ENCODE measurements at regions not wholly inside any gene's neighbourhood (a gene's known extent, or its start where the extent isn't known, plus 50 kb on each side); places are given as distances from the start of the nearest gene placed in this dataset.

DNA sequence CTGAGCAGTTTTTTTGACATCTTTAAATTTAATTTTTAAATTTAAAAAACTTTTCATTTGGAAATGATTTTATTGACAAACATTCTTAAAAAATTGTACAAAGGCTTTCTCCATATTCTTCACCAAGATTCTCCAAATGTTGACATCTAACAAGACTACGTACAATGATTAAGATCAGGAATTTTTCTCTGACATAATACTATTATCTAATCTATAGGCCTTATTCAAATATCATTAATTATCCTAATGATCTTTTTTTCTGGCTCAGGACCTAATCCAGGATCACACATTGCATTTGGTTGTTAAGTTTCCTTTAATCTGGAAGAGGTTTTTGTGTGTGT, 106.1 kb upstream of the OSMR start:
- ChIA-PET POLR2A (no interaction called here), CTCF (interaction anchor here (1.4 kb wide), 1 partner anchor 319 kb away, joined by 3 read pairs; no protein-coding TSS in a partner anchor)
- no peak for DNase-seq (ENCODE audit: low read depth, low spot score)
- TF ChIP-seq, protein P1, sequence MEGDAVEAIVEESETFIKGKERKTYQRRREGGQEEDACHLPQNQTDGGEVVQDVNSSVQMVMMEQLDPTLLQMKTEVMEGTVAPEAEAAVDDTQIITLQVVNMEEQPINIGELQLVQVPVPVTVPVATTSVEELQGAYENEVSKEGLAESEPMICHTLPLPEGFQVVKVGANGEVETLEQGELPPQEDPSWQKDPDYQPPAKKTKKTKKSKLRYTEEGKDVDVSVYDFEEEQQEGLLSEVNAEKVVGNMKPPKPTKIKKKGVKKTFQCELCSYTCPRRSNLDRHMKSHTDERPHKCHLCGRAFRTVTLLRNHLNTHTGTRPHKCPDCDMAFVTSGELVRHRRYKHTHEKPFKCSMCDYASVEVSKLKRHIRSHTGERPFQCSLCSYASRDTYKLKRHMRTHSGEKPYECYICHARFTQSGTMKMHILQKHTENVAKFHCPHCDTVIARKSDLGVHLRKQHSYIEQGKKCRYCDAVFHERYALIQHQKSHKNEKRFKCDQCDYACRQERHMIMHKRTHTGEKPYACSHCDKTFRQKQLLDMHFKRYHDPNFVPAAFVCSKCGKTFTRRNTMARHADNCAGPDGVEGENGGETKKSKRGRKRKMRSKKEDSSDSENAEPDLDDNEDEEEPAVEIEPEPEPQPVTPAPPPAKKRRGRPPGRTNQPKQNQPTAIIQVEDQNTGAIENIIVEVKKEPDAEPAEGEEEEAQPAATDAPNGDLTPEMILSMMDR (IDR thresholded peaks at IDR 0.05; ENCODE audit: insufficient read depth, low read length, missing control alignments): no peak
- H3K4me3 ChIP-seq (ENCODE audit: low read depth, low read length): no peak overlapping the region

DNA sequence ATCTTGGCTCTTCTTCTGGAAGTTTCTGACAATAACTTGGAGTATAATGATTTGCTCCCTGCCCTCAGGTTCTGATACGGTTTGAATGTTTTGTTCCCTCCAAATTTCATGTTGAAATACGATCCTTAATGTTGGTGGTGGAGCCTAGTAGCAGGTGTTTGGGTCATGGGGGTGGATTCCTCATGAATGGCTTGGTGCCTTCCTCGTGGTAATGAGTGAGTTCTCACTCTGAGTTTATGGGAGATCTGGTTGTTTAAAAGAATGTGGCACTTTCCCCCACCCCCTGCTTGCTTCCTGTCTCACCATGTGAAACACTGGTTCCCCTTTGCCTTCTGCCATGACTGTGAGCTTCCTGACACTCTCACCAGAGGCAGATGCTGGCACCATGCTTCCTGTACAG, 103.0 kb upstream of the OSMR start:
- no peak for DNase-seq (ENCODE audit: low read depth, low spot score)
- H3K4me3 ChIP-seq (ENCODE audit: low read depth, low read length): no peak overlapping the region
- ChIA-PET POLR2A (no interaction called here), CTCF (no interaction called here)
- TF ChIP-seq, protein P1 (IDR thresholded peaks at IDR 0.05; ENCODE audit: insufficient read depth, low read length, missing control alignments): no peak

DNA sequence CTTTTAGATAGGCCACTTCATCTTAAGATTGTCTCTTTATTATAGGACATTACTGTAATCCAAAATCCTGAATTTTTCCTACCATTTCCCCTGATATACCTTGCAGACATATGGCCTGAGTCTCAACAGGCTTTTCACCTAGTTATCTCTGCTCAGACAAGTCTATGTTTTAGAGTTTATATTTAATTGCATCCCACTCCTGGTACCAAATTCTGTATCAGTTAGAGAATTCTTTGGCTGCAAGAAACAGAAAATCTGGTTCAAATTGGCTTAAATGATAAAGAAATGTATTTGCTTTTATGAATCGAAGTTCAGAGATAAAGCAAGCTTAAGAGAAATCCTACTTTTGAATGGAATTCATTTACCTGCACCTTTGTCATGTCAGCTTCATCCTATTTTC, 102.2 kb upstream of the OSMR start:
- POLR2A ChIA-PET: no interaction called here
- CTCF ChIA-PET: interaction anchor here (0.8 kb wide), 1 partner anchor 302 kb away, joined by 3 read pairs; no protein-coding TSS in a partner anchor

DNA sequence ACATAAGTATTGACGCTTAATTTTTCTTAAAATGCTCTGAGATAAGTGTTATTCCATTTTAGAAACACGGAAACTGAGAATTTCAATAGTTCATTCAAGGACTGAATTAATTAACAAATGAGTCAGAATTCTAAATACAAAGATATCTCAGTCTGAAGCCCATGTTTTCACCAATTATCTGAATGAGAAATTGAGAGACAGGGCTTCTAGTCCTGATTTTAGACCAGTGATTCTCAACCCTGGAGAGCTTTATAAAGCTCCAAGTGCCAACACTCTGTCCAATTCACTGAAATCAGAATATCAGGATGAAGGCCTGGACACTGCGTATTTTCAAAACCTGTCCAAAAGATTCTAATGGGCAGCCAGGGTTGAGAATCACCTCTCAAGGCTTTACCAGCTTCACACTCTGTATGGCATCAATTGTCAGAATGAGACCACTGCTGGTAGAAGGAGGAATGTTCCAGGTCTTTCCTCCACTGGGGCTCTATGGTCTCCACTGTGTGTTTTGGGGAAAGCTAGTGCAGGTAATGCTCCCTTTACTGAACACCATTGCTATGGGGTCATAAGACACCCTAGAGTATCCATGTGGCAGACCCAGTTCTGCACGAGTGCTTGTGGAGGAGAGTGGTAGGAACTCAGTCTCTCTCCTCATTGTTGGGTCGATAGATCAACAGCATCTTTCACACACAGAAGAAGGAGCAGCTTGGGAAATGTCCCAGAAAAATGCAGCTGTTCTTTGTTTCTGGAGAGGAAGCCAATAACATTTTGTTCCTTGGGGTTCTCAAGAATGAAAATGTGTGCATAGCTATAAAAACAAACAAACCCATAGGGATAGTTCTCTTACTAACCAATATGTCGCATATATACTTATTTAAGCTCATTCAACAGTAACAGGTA, 99.7 kb upstream of the OSMR start:
- no peak for DNase-seq (ENCODE audit: low read depth, low spot score)
- POLR2A ChIA-PET: no interaction called here
- TF ChIP-seq, protein P1 (IDR thresholded peaks at IDR 0.05; ENCODE audit: insufficient read depth, low read length, missing control alignments): no peak
- no peak overlapping the region for H3K4me3 ChIP-seq (ENCODE audit: low read depth, low read length)
- CTCF ChIA-PET: interaction anchor here (0.9 to 1.4 kb wide), 2 partner anchors 9 to 304 kb away, joined by 3 read pairs; no protein-coding TSS in a partner anchor

More for the DNA sequence above, 102.2 kb upstream of the OSMR start:
- H3K4me3 ChIP-seq (ENCODE audit: low read depth, low read length): no peak overlapping the region
- no peak for DNase-seq (ENCODE audit: low read depth, low spot score)
- TF ChIP-seq, protein P1 (IDR thresholded peaks at IDR 0.05; ENCODE audit: insufficient read depth, low read length, missing control alignments): no peak

DNA sequence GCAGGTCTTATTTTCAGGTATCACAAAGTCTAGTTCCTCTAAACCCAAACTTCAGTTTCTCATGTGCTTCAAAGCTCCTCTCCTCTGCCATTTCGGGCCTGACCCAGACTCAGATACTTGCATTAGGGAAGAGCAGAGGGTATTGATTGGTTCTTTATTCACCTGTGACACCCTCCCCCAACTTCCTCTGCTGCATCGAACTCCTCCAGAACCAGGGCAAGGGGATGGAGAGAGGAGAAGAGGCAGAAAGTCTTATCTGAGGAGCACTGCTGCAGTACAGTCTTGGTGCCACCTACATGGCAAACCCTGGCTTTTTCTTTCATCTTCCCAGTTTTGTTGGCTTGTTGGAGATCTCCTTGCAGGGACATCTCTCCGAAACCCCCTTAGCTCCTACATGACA, 96.0 kb upstream of the OSMR start:
- CTCF ChIA-PET: no interaction called here
- DNase-seq (ENCODE audit: low read depth, low spot score): no peak
- H3K4me3 ChIP-seq (ENCODE audit: low read depth, low read length): no peak overlapping the region
- TF ChIP-seq, protein P1 (IDR thresholded peaks at IDR 0.05; ENCODE audit: insufficient read depth, low read length, missing control alignments): no peak
- POLR2A ChIA-PET: no interaction called here

DNA sequence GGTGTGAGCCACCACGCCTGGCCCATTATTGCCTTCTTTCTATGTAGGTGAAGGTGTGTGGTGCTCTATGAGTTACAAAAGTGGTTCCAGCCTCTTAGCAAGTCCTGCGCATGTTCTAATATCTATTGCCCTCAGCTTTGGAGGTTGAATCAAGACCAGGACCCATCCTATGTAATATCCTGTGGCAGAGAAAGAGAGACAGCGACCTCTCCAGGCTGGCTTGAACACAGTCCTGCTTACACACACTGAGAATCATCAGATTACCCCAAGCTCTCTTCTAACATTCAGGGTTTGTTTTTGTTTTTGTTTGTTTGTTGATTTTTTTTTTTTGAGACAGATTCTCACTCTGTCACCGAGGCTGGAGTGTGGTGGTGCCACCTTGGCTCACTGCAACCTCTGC, 94.7 kb upstream of the OSMR start:
- CTCF ChIA-PET: no interaction called here

More for the DNA sequence above, 94.7 kb upstream of the OSMR start:
- H3K4me3 ChIP-seq (ENCODE audit: low read depth, low read length): no peak overlapping the region
- DNase-seq (ENCODE audit: low read depth, low spot score): no peak
- POLR2A ChIA-PET: no interaction called here
- TF ChIP-seq, protein P1 (IDR thresholded peaks at IDR 0.05; ENCODE audit: insufficient read depth, low read length, missing control alignments): no peak
